D721Med (cell line): ENCODE measurements at regions not wholly inside any gene's neighbourhood (a gene's known extent, or its start where the extent isn't known, plus 50 kb on each side); places are given as distances from the start of the nearest gene placed in this dataset.

ENCODE experiments used
- DNase-seq: peaks from one replicate; pipeline ENCODE4 v3.0.0; 2011; ENCODE audit warnings: low spot score; ENCODE audit not compliant: insufficient read length
- FAIRE-seq: peaks from 2 replicates; lab custom pipeline; 2011; peaks lifted over from hg19 to GRCh38; lab: Jason Lieb, UNC
- CTCF ChIP-seq: IDR thresholded peaks from 2 replicates; pipeline ENCODE4 v1.5.1; 2012; ENCODE audit warnings: mild to moderate bottlenecking, control low read depth; ENCODE audit not compliant: insufficient read depth; ENCODE audit errors: missing control alignments

GRCh38 chr3:35883929-35884328 lies 244.6 kb downstream of the ARPP21 start:
- DNase-seq = no peak
- FAIRE-seq = no peak
- TF ChIP-seq CTCF = no peak

DNA sequence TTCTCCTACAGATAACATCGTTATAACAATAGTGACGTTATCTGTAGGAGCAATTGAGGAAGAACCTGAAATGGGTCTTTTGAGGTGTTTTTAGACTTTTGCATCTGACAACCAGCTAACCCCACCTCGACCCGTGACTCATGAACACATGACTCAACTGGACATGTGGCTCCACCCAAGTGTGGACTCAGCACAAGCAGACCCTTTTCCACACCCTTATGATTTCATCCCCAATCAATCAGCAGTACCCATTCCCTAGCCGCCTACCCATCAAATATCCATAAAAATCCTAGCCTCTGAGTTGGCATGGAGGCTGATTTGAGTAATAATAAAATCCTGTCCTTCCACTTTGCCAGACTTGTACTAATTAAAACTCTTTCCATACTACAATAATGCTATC lies 255.4 kb downstream of the ARPP21 start:
- FAIRE-seq (no peak), DNase-seq (no peak)
- no peak for TF ChIP-seq CTCF

- no peak for DNase-seq
- no peak for TF ChIP-seq CTCF
- FAIRE-seq = no peak
Measured at GRCh38 chr3:35899245-35899644, 259.9 kb downstream of the ARPP21 start.

DNA sequence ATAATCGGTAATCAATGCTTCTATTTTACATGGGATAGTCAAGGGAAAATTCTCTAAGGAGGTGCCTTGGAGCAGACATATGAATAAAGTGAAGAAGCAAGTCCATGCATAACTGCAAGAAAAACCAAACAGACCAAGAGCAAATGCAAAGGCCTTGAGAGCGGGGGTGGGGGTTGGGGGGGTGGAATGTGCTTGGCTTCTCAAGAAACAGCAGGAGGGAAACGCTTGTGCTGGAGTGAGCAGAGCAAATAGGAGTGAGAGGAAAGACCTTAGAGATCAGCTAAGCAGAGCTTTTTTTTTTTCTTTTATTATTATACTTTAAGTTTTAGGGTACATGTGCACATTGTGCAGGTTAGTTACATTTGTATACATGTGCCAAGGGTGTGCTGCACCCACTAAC lies 260.8 kb downstream of the ARPP21 start:
- TF ChIP-seq CTCF = no peak
- FAIRE-seq (no peak), DNase-seq (no peak)

DNA sequence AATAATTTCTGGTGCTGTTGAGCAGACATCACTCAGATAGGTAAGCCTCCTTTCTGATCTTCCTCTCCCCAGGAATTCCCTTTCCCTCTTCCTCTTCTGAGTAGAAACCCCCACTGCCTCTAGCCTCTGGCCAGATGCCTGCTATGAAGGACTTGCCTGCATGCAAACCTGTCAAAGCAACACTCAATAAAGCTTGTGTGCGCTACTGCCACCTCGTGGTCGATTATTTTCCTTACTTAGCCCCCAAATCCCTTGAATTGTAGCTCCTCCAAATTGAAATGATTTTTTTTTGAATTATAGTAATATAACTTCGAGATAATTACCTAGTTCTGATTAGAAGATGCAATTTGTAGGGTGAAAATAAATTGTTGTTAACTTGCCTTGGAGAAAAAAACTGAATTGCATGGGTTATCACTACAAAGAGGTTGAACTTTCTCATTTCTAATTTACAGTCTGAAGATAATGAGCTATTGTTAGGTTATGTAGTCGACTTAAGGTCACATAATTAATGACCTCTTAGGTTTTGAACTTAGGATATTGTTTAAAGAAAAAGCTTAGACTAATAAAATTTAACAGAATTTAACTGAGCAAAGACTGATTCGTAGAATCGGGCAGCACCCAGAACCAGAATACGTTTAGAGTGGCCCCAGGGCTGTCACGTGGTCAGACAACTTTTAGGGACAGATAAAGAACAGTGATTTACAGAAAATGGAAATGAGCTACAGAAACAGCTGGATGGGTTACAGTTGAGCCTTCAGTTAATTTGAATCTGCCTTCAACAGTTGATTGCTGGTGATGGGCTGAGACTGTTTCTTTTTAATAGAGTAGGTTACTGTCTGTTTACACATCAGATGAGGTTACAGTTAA lies 269.3 kb downstream of the ARPP21 start:
- FAIRE-seq = peak; percentile 84
- no peak for DNase-seq
- TF ChIP-seq CTCF = peak; percentile 86

DNA sequence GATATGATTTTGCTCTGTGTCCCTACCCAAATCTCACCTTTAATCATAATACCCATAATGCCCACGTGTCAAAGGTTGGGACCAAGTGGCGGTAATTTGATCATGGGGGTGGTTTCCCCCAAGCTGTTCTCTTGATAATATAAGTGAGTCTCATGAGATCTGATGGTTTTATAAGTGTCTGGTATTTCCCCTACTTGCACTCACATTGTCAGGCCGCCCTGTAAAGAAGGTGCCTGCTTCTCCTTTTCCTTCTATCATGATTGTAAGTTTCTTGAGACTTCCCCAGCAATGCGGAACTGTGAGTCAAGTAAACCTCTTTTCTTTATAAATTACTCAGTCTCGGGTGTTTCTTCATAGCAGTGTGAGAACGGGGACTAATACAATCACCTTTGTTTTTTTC lies 279.8 kb downstream of the ARPP21 start:
- FAIRE-seq = no peak
- TF ChIP-seq CTCF = no peak

GRCh38 chr3:35921718-35922117 lies 282.4 kb downstream of the ARPP21 start:
- no peak for TF ChIP-seq CTCF
- FAIRE-seq = no peak
- DNase-seq = no peak

More for the DNA sequence above, 279.8 kb downstream of the ARPP21 start:
- no peak for DNase-seq
